ENCODE measurements at regions not wholly inside any gene's neighbourhood (a gene's known extent, or its start where the extent isn't known, plus 50 kb on each side); places are given as distances from the start of the nearest gene placed in this dataset.
"Not testable (repeated sequence)": the region's sequence is repeated elsewhere in the genome, so short reads cannot be mapped to it uniquely, and the experiment has no call there.

GRCh38 chr5:18560602-18561001 is 926.3 kb downstream of the TAF11L14 start:
- DNase-seq (ENCODE audit: low spot score), result no peak

GRCh38 chr5:18563853-18564252 is 929.6 kb downstream of the TAF11L14 start:
- DNase-seq (ENCODE audit: low spot score), result no peak

GRCh38 chr5:18566671-18567070 is 932.4 kb downstream of the TAF11L14 start:
- DNase-seq (ENCODE audit: low spot score), result no peak

GRCh38 chr5:18576586-18576985 is 942.3 kb downstream of the TAF11L14 start:
- no peak for DNase-seq (ENCODE audit: low spot score)

GRCh38 chr5:18601185-18601584 is 966.9 kb downstream of the TAF11L14 start:
- no peak for DNase-seq (ENCODE audit: low spot score)

- no peak for DNase-seq (ENCODE audit: low spot score)
Observed at GRCh38 chr5:18602402-18602801, 968.1 kb downstream of the TAF11L14 start.

GRCh38 chr5:18605186-18605585 is 970.9 kb downstream of the TAF11L14 start:
- no peak for DNase-seq (ENCODE audit: low spot score)

- no peak for DNase-seq (ENCODE audit: low spot score)
Observed at GRCh38 chr5:18607570-18607969, 973.3 kb downstream of the TAF11L14 start.

- not testable (repeated sequence) for DNase-seq (ENCODE audit: low spot score)
Observed at GRCh38 chr5:18617191-18617590, 982.9 kb downstream of the TAF11L14 start.

GRCh38 chr5:18630458-18631045 is 996.3 kb downstream of the TAF11L14 start:
- no peak for DNase-seq (ENCODE audit: low spot score)

GRCh38 chr5:18652404-18653215 is 1018.4 kb downstream of the TAF11L14 start:
- DNase-seq (ENCODE audit: low spot score), result no peak

GRCh38 chr5:18653216-18653752 is 1019.0 kb downstream of the TAF11L14 start:
- no peak for DNase-seq (ENCODE audit: low spot score)

- DNase-seq (ENCODE audit: low spot score), result no peak
Observed at GRCh38 chr5:18660511-18660910, 1026.3 kb downstream of the TAF11L14 start.

- DNase-seq (ENCODE audit: low spot score), result no peak
Observed at GRCh38 chr5:18662231-18662630, 1028.0 kb downstream of the TAF11L14 start.

- DNase-seq (ENCODE audit: low spot score), result not testable (repeated sequence)
Observed at GRCh38 chr5:18674212-18674611, 1040.0 kb downstream of the TAF11L14 start.

GRCh38 chr5:18675041-18675440 is 1040.8 kb downstream of the TAF11L14 start:
- DNase-seq (ENCODE audit: low spot score), result no peak

GRCh38 chr5:18686253-18686652 is 1052.0 kb downstream of the TAF11L14 start:
- no peak for DNase-seq (ENCODE audit: low spot score)

- DNase-seq (ENCODE audit: low spot score), result no peak
Observed at GRCh38 chr5:18687429-18687828, 1053.2 kb downstream of the TAF11L14 start.

- no peak for DNase-seq (ENCODE audit: low spot score)
Observed at GRCh38 chr5:18699681-18700080, 1065.4 kb downstream of the TAF11L14 start.

GRCh38 chr5:18702821-18703220 is 1068.6 kb downstream of the TAF11L14 start:
- no peak for DNase-seq (ENCODE audit: low spot score)

- DNase-seq (ENCODE audit: low spot score), result no peak
Observed at GRCh38 chr5:18712936-18713485, 1078.8 kb downstream of the TAF11L14 start.

GRCh38 chr5:18720002-18720401 is 1085.7 kb downstream of the TAF11L14 start:
- no peak for DNase-seq (ENCODE audit: low spot score)
